ENCODE measurements at regions not wholly inside any gene's neighbourhood (a gene's known extent, or its start where the extent isn't known, plus 50 kb on each side); places are given as distances from the start of the nearest gene placed in this dataset.

- 67 to 80% methylated on average over 1 to 4 of the region's 4 CpGs for WGBS, 2 experiments (ENCODE audit: insufficient coverage in 1 of 2, insufficient read length in 1 of 2)
- TF ChIP-seq, protein P1, sequence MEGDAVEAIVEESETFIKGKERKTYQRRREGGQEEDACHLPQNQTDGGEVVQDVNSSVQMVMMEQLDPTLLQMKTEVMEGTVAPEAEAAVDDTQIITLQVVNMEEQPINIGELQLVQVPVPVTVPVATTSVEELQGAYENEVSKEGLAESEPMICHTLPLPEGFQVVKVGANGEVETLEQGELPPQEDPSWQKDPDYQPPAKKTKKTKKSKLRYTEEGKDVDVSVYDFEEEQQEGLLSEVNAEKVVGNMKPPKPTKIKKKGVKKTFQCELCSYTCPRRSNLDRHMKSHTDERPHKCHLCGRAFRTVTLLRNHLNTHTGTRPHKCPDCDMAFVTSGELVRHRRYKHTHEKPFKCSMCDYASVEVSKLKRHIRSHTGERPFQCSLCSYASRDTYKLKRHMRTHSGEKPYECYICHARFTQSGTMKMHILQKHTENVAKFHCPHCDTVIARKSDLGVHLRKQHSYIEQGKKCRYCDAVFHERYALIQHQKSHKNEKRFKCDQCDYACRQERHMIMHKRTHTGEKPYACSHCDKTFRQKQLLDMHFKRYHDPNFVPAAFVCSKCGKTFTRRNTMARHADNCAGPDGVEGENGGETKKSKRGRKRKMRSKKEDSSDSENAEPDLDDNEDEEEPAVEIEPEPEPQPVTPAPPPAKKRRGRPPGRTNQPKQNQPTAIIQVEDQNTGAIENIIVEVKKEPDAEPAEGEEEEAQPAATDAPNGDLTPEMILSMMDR (conservative IDR thresholded peaks at IDR 0.05), result no peak
- H3K36me3 Mint-ChIP-seq (ENCODE audit: low read depth), result no peaks in the 10 kb centered on the region
- Histone ChIP-seq H3K9me3 (ENCODE audit: control insufficient read depth, low read length) (no peaks in the 10 kb centered on the region), H3K9ac (ENCODE audit: extremely low read depth, low read length, poor library complexity, severe bottlenecking) (no peak overlapping the region), H3K4me1 (ENCODE audit: control insufficient read depth, insufficient read depth, low read length) (no peaks in the 10 kb centered on the region), H3K27ac (ENCODE audit: low read depth, low read length) (no peak overlapping the region), H3K4me3 (ENCODE audit: low read length) (no peak overlapping the region), H3K36me3 (ENCODE audit: control insufficient read depth, insufficient read depth, low read length) (no peaks in the 10 kb centered on the region), H3K27me3 (ENCODE audit: control insufficient read depth, insufficient read depth, low read length, poor library complexity, severe bottlenecking) (no peaks in the 10 kb centered on the region)
- DNase-seq, result peak; percentile 65
- peaks cover 10% of the 10 kb centered on the region for H3K27me3 Mint-ChIP-seq (ENCODE audit: insufficient read depth)
- peaks cover 23% of the 10 kb centered on the region for H3K9me3 Mint-ChIP-seq
- peaks cover 5% of the 10 kb centered on the region for H3K4me1 Mint-ChIP-seq
- no peak overlapping the region for H3K4me3 Mint-ChIP-seq
- no peak overlapping the region for H3K27ac Mint-ChIP-seq
These were observed 112.2 kb downstream of the BCOR start for GRCh38 chrX:39985551-39985950.

GRCh38 chrX:39988496-39988895 is 109.3 kb downstream of the BCOR start:
- H3K27ac ChIP-seq (ENCODE audit: low read depth, low read length), result no peak overlapping the region
- Mint-ChIP-seq H3K4me3 (no peak overlapping the region), H3K9me3 (peaks cover 10% of the 10 kb centered on the region), H3K27me3 (ENCODE audit: insufficient read depth) (peaks cover 5% of the 10 kb centered on the region), H3K4me1 (peaks cover 5% of the 10 kb centered on the region), H3K36me3 (ENCODE audit: low read depth) (no peaks in the 10 kb centered on the region), H3K27ac (no peak overlapping the region)
- TF ChIP-seq, protein P1 (conservative IDR thresholded peaks at IDR 0.05), result no peak
- no peaks in the 10 kb centered on the region for H3K27me3 ChIP-seq (ENCODE audit: control insufficient read depth, insufficient read depth, low read length, poor library complexity, severe bottlenecking)
- no peaks in the 10 kb centered on the region for H3K9me3 ChIP-seq (ENCODE audit: control insufficient read depth, low read length)
- no peak overlapping the region for H3K4me3 ChIP-seq (ENCODE audit: low read length)
- H3K9ac ChIP-seq (ENCODE audit: extremely low read depth, low read length, poor library complexity, severe bottlenecking), result no peak overlapping the region
- no peaks in the 10 kb centered on the region for H3K36me3 ChIP-seq (ENCODE audit: control insufficient read depth, insufficient read depth, low read length)
- H3K4me1 ChIP-seq (ENCODE audit: control insufficient read depth, insufficient read depth, low read length), result no peaks in the 10 kb centered on the region
- DNase-seq, result no peak

GRCh38 chrX:39990388-39990787 is 107.4 kb downstream of the BCOR start:
- Mint-ChIP-seq H3K36me3 (ENCODE audit: low read depth) (no peaks in the 10 kb centered on the region), H3K4me1 (peaks cover under 1% of the 10 kb centered on the region), H3K27me3 (ENCODE audit: insufficient read depth) (peaks cover 3% of the 10 kb centered on the region), H3K27ac (no peak overlapping the region), H3K4me3 (no peak overlapping the region), H3K9me3 (peaks cover 9% of the 10 kb centered on the region)
- Histone ChIP-seq H3K4me3 (ENCODE audit: low read length) (no peak overlapping the region), H3K27me3 (ENCODE audit: control insufficient read depth, insufficient read depth, low read length, poor library complexity, severe bottlenecking) (no peaks in the 10 kb centered on the region), H3K9me3 (ENCODE audit: control insufficient read depth, low read length) (no peaks in the 10 kb centered on the region), H3K9ac (ENCODE audit: extremely low read depth, low read length, poor library complexity, severe bottlenecking) (no peak overlapping the region), H3K27ac (ENCODE audit: low read depth, low read length) (no peak overlapping the region), H3K36me3 (ENCODE audit: control insufficient read depth, insufficient read depth, low read length) (no peaks in the 10 kb centered on the region), H3K4me1 (ENCODE audit: control insufficient read depth, insufficient read depth, low read length) (no peaks in the 10 kb centered on the region)
- no peak for DNase-seq
- TF ChIP-seq, protein P1 (conservative IDR thresholded peaks at IDR 0.05), result no peak
- 50 to 92% methylated on average over 1 to 2 of the region's 2 CpGs for WGBS, 2 experiments (ENCODE audit: insufficient coverage in 1 of 2, insufficient read length in 1 of 2)

Data from endodermal cell (in vitro differentiated cells).